ENCODE measurements at regions not wholly inside any gene's neighbourhood (a gene's known extent, or its start where the extent isn't known, plus 50 kb on each side); places are given as distances from the start of the nearest gene placed in this dataset.
A peak's percentile ranks its signal among the peaks of the same experiment; 100 is the strongest.

DNA sequence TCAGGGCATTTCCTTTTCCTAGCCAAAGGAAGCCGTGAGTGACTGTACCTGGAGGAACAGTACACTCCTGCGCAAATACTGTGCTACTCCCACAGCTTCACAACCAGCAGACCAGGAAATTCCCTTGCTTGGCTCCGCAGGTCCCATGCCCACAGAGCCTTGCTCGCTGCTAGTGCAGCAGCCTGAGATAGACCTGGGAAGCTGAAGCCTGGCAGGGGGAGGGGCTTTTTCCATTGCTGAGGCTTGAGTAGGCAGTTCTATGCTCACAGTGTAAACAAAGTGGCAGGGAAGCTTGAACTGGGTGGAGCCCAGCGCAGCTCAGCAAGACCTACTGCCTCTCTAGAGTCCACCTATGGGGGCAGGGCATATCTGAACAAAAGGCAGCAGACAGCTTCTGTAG lies 291.2 kb downstream of the HGF start (continued):
- TF ChIP-seq, protein P1, sequence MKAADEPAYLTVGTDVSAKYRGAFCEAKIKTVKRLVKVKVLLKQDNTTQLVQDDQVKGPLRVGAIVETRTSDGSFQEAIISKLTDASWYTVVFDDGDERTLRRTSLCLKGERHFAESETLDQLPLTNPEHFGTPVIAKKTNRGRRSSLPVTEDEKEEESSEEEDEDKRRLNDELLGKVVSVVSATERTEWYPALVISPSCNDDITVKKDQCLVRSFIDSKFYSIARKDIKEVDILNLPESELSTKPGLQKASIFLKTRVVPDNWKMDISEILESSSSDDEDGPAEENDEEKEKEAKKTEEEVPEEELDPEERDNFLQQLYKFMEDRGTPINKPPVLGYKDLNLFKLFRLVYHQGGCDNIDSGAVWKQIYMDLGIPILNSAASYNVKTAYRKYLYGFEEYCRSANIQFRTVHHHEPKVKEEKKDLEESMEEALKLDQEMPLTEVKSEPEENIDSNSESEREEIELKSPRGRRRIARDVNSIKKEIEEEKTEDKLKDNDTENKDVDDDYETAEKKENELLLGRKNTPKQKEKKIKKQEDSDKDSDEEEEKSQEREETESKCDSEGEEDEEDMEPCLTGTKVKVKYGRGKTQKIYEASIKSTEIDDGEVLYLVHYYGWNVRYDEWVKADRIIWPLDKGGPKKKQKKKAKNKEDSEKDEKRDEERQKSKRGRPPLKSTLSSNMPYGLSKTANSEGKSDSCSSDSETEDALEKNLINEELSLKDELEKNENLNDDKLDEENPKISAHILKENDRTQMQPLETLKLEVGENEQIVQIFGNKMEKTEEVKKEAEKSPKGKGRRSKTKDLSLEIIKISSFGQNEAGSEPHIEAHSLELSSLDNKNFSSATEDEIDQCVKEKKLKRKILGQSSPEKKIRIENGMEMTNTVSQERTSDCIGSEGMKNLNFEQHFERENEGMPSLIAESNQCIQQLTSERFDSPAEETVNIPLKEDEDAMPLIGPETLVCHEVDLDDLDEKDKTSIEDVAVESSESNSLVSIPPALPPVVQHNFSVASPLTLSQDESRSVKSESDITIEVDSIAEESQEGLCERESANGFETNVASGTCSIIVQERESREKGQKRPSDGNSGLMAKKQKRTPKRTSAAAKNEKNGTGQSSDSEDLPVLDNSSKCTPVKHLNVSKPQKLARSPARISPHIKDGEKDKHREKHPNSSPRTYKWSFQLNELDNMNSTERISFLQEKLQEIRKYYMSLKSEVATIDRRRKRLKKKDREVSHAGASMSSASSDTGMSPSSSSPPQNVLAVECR (CRISPR knock-in tag; IDR thresholded peaks at IDR 0.05; ENCODE audit: borderline replicate concordance): no peak
- TF ChIP-seq ZNF782 (CRISPR knock-in tag; IDR thresholded peaks at IDR 0.05; ENCODE audit: borderline replicate concordance) (no peak), CBX5 (CRISPR knock-in tag; IDR thresholded peaks at IDR 0.05; ENCODE audit: borderline replicate concordance) (peak; percentile 37; the same call in 1 of the 2 replicates), ELK4 (CRISPR knock-in tag; IDR thresholded peaks at IDR 0.05; ENCODE audit: borderline replicate concordance) (no peak), GABPB1 (CRISPR knock-in tag; IDR thresholded peaks at IDR 0.05) (0 out of 2 replicates have a peak, but pooled peaks have one; percentile 15), ZNF292 (CRISPR knock-in tag; IDR thresholded peaks at IDR 0.05; ENCODE audit: borderline replicate concordance, low read depth) (0 out of 2 replicates have a peak, but pooled peaks have one; percentile 29), CC2D1A (CRISPR knock-in tag; IDR thresholded peaks at IDR 0.05) (no peak), ZNF713 (CRISPR knock-in tag; IDR thresholded peaks at IDR 0.05) (no peak), PBX2 (CRISPR knock-in tag; IDR thresholded peaks at IDR 0.05) (no peak), ZBTB21 (CRISPR knock-in tag; IDR thresholded peaks at IDR 0.05) (no peak), ETV5 (CRISPR knock-in tag; IDR thresholded peaks at IDR 0.05; ENCODE audit: borderline replicate concordance) (0 out of 2 replicates have a peak, but pooled peaks have one; percentile 15), MTF1 (CRISPR knock-in tag; IDR thresholded peaks at IDR 0.05) (no peak), JUN (CRISPR knock-in tag; IDR thresholded peaks at IDR 0.05) (no peak), HMG20A (CRISPR knock-in tag; IDR thresholded peaks at IDR 0.05; ENCODE audit: borderline replicate concordance) (no peak), ZNF567 (CRISPR knock-in tag; IDR thresholded peaks at IDR 0.05; ENCODE audit: borderline replicate concordance) (no peak), FOXA3 (CRISPR knock-in tag; IDR thresholded peaks at IDR 0.05) (peak; percentile 70), EEA1 (CRISPR knock-in tag; IDR thresholded peaks at IDR 0.05; ENCODE audit: borderline replicate concordance) (no peak), RAD21 (CRISPR knock-in tag; IDR thresholded peaks at IDR 0.05) (no peak), ZNF354B (CRISPR knock-in tag; IDR thresholded peaks at IDR 0.05) (no peak), NR2C2 (CRISPR knock-in tag; IDR thresholded peaks at IDR 0.05; ENCODE audit: borderline replicate concordance) (peak; percentile 45; the same call in 1 of the 2 replicates), ZMYM4 (CRISPR knock-in tag; IDR thresholded peaks at IDR 0.05) (0 out of 2 replicates have a peak, but pooled peaks have one; percentile 56), ATF3 (CRISPR knock-in tag; IDR thresholded peaks at IDR 0.05) (no peak)
- TF ChIP-seq, protein P2, sequence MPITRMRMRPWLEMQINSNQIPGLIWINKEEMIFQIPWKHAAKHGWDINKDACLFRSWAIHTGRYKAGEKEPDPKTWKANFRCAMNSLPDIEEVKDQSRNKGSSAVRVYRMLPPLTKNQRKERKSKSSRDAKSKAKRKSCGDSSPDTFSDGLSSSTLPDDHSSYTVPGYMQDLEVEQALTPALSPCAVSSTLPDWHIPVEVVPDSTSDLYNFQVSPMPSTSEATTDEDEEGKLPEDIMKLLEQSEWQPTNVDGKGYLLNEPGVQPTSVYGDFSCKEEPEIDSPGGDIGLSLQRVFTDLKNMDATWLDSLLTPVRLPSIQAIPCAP (CRISPR knock-in tag; IDR thresholded peaks at IDR 0.05; ENCODE audit: low read depth): no peak

All from HepG2 (cell line).